C4-2B (cell line): ENCODE measurements at regions not wholly inside any gene's neighbourhood (a gene's known extent, or its start where the extent isn't known, plus 50 kb on each side); places are given as distances from the start of the nearest gene placed in this dataset.

Experiments
- CTCF ChIP-seq: fragments of 450-650 bp; conservative IDR thresholded peaks from 2 replicates; pipeline ENCODE4 v1.5.1; 2017; ENCODE audit warnings: mild to moderate bottlenecking
- ZFX ChIP-seq: fragments of 450-650 bp; IDR thresholded peaks from 2 replicates; pipeline ENCODE4 v1.6.1; 2017

- TF ChIP-seq CTCF (no peak), ZFX (no peak)
Observed at GRCh38 chr3:193897731-193898180, 238.2 kb upstream of the HES1 start.
